RPMI8226 (cell line): ENCODE measurements at regions not wholly inside any gene's neighbourhood (a gene's known extent, or its start where the extent isn't known, plus 50 kb on each side); places are given as distances from the start of the nearest gene placed in this dataset.
"Not testable (repeated sequence)": the region's sequence is repeated elsewhere in the genome, so short reads cannot be mapped to it uniquely, and the experiment has no call there.

Experiments used
- DNase-seq: peaks from one replicate; pipeline ENCODE4 v3.0.0-alpha.2; 2015

- DNase-seq: no peak
These were observed 1227.8 kb upstream of the ZEB2 start for GRCh38 chr2:145747715-145748114.

GRCh38 chr2:145745387-145745721, 1225.4 kb upstream of the ZEB2 start:
- not testable (repeated sequence) for DNase-seq

GRCh38 chr2:145744541-145745386, 1224.8 kb upstream of the ZEB2 start:
- DNase-seq: no peak

- DNase-seq: no peak
These were observed 1223.1 kb upstream of the ZEB2 start for GRCh38 chr2:145743011-145743410.

GRCh38 chr2:145741636-145742035, 1221.7 kb upstream of the ZEB2 start:
- DNase-seq: no peak

- no peak for DNase-seq
These were observed 1221.3 kb upstream of the ZEB2 start for GRCh38 chr2:145741181-145741580.

GRCh38 chr2:145740302-145740701, 1220.4 kb upstream of the ZEB2 start:
- no peak for DNase-seq

- no peak for DNase-seq
These were observed 1219.8 kb upstream of the ZEB2 start for GRCh38 chr2:145739681-145740080.

GRCh38 chr2:145736871-145737270, 1217.0 kb upstream of the ZEB2 start:
- no peak for DNase-seq

GRCh38 chr2:145731467-145731866, 1211.5 kb upstream of the ZEB2 start:
- DNase-seq: no peak

- DNase-seq: no peak
These were observed 1210.3 kb upstream of the ZEB2 start for GRCh38 chr2:145729993-145730770.

GRCh38 chr2:145729481-145729880, 1209.6 kb upstream of the ZEB2 start:
- no peak for DNase-seq

- no peak for DNase-seq
These were observed 1208.6 kb upstream of the ZEB2 start for GRCh38 chr2:145728511-145728910.

GRCh38 chr2:145725876-145726275, 1206.0 kb upstream of the ZEB2 start:
- DNase-seq: no peak

GRCh38 chr2:145724311-145724898, 1204.5 kb upstream of the ZEB2 start:
- no peak for DNase-seq

- no peak for DNase-seq
These were observed 1204.0 kb upstream of the ZEB2 start for GRCh38 chr2:145723872-145724271.

GRCh38 chr2:145721681-145722080, 1201.8 kb upstream of the ZEB2 start:
- no peak for DNase-seq

GRCh38 chr2:145715601-145716000, 1195.7 kb upstream of the ZEB2 start:
- DNase-seq: no peak

- no peak for DNase-seq
These were observed 1190.4 kb upstream of the ZEB2 start for GRCh38 chr2:145710303-145710702.

- no peak for DNase-seq
These were observed 1182.4 kb upstream of the ZEB2 start for GRCh38 chr2:145702305-145702704.

- DNase-seq: no peak
These were observed 1173.1 kb upstream of the ZEB2 start for GRCh38 chr2:145692971-145693478.

GRCh38 chr2:145691659-145692058, 1171.7 kb upstream of the ZEB2 start:
- no peak for DNase-seq

- DNase-seq: no peak
These were observed 1170.4 kb upstream of the ZEB2 start for GRCh38 chr2:145690183-145690778.
